Activated CD8-positive, alpha-beta memory T cell treated with anti-CD3 and anti-CD28 coated beads, Interleukin-2, amount 50 U/mL, for 24 hours (primary cell): ENCODE measurements at regions not wholly inside any gene's neighbourhood (a gene's known extent, or its start where the extent isn't known, plus 50 kb on each side); places are given as distances from the start of the nearest gene placed in this dataset.
"Not testable (repeated sequence)": the region's sequence is repeated elsewhere in the genome, so short reads cannot be mapped to it uniquely, and the experiment has no call there.

Experiments
- DNase-seq: peaks from one replicate; pipeline ENCODE4 v3.0.0-alpha.2; 2020; ENCODE audit errors: extremely low read depth

DNA sequence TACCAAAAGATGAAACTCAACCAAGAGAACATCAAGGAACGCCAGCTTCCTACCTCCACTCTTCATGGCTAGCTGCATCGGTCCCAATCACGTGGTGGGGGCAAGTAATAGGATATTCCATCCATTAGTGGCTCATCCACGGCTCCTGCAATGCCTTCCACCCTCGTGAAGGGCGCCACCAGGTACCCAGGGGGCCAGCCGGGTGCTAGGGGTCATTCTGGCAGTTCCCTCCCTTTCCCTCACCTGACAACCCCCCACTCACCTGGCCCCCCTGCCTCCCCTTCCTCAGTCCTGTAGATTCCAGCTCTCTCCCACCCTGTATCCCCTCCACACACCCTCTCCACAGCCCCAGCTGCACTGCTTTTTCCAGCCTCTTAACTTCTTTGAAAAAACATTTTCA lies 161.9 kb downstream of the URI1 start:
- DNase-seq: no peak

DNA sequence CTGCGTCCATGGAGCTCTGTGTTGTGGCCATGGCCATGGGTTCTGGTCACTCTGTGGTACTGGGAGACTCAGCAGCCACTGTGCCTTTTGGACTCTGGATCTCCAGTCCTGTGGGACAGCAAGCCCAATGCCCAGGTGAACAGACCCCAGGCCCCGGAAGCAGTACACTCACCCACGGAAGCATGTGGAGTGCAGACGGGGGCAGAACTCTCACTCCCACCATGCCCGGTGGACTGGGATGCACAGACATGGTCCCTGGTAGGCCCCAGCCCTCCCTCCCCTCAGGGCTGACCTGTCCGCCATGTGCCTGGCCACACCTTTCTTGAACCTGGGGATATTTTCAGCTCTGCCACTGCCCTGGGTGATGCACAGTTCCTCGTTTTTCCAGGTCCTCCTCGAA lies 163.3 kb downstream of the URI1 start:
- DNase-seq: no peak

DNA sequence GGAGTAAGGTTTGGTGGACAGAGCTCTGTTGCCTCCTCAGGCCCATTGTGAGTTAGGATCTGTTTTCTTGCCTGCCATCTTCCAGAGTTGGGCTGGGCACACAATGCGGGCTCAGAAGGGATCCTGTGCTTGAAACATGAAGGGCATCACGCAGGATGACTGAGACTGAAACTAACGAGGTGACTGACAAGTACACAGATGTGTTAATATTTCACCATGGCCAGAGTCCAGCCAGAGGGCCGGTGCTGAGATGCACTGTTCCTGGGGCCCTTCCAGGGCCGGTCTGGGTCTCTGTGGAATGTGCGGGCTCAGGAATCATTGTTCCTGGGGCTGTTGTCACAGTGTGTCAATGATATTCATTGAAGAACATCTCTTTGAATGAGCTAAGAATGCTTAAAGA lies 163.7 kb downstream of the URI1 start:
- DNase-seq: no peak

DNA sequence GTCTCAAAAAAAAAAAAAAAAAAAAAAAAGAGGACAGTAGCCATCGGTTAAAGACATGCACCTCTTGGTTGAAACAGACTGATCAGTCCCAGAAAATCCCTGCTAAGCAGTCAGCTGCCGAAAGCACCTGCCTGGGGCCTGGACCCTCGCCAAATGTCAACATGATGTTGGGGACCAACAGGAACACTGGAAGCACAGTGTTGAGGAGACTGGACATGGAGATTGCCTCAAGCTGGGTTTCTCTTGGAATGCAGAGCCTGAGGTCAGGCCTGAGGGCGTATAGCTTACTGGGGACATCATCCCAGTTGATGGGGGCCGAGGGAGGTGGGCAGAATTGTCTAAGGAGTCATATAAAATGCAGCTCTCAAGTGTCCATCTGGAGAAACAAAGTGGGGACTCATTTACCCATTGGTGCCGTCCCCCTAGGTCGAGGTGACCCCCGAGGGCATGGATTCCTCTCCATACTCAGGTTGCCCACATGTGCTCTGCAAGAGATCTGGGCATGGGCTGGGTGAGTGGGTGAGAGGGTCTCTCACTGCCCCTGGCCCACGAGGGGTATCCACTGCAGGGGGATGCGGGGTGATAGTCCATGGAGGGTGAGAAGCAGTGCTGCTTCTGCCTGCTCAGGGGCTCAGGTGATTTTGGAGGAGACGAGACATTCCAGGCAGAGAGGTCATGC lies 164.5 kb downstream of the URI1 start:
- no peak for DNase-seq

DNA sequence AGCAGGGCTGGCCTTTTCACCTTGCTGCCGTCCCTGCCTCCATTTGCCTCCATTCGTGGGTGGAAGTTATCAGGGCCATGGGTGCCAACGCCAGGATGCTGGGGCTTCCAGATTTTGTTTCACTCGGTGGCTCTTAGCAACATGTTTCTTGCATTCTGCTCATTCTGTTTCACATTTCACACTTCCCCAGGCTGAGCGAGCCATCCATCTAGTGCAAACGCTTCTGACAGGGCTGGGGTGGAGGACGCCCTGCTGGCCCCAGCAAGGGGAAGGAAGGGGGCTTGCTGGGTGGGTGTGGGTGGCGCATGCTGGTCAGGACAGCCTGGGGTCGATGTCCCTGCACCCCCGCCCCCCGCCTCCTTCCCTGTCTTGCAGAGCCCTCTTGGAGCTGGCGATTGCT lies 165.2 kb downstream of the URI1 start:
- DNase-seq: no peak

DNA sequence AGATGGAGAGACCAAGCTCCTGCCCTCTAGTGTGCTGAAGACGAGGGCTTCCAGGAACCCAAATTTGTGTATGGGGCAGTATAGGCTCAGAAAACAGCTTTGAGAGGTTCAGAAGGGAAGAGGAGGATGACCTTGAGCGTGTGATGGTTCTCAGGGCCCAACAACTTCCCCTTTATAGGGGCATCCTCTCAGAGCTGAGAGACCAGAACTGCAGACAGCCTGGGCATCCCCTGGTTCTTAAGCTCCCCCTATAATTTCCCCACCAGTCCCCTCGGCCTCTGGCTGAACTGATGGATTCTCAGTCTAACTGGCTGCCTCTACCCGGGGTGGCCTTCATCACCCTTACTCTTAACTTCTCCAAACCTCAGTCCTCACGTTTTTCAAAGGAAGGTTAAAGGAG lies 167.5 kb downstream of the URI1 start:
- no peak for DNase-seq

DNA sequence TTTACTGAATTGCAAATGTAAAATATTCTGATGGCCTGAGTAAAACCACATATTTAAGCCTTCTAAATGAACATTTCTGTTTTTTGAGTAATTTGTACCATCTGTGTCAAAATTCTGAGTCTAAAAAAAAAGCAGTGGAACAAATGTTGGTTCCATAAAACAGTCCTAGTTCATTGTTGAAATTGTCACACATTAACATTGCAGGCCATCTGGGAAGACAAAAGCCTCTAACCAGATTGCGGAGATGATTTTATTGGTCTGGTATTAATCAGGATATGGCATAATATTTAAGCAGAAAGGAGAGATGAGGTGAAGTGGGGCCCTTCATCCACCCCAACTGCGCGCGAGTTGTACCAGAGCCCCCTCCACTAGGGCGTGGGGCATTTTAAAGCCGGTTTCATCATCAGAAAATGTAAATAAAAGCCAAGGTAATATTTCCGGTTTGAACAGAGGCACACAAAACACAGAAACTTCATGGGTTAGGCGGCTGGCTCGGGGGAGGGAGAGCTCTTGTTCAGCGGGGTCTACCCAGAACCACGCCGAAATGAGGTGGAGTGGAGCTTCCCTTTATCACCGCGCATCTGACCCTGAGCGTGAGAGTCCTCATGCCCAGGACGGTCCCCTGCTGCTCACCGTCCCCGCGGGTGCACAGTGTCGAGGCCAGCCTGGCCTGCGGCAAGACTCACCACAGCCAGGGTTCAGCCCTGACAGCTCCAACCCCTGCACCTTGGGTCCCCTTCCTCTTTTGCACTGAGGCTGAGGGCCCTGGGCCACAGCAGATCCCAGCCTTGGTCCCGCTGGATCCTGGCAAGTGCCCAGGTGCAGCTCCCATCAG lies 169.2 kb downstream of the URI1 start:
- no peak for DNase-seq

DNA sequence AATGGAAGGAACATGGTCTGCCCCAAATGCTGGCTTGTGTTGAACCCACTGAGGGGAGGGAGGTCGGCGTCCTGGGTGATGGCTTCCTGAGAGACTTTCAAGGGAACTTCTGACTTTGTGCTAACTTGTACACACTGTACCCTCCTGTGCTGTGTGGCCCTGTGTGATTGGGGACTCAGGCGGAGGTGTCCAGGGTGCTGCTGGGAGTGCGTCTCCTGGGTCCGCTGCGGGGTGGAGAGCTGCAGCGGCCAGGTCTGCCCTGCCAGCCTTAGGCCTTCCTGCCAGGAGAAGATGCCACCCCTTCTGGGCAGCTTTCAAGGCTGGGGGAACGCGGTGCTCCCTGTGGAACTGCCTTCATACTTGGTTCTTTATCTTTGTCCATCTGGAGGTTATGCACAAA lies 170.1 kb downstream of the URI1 start:
- no peak for DNase-seq

DNA sequence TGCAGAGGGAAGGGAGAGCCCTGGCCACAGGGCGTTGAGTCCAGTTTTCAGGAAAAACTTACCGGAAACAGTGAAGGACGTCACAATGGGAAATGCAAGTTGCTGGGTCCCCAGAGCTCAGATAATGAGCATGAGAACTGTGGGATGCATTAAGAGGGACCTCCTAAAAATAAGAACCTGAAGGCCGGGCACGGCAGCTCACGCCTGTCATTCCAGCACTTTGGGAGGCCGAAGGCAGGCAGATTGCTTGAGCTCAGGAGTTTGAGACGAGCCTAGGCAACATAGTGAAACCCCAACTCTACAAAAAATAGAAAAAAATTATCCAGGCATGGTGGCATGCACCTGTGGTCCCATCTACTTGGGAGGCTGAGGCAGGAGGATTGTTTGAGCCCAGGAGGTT lies 170.6 kb downstream of the URI1 start:
- DNase-seq: no peak

DNA sequence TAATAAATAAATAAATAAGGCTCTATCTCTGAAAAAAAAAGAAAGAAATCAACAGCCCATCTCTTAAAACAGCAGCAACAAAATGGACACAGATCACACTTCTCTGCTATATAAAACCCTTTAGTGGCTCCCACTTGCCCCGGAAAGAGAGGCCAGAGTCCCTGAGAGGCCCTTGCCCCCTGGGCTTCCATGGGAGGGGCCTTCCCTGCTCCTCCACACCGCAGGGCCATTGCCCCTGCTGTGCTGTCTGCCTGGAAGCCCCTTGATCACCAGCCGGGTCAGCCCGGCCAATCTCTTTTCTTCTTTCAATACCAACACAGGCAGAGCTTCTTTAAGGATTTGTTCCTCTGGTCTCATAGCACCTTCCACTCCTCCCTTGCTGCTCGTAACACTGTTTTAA lies 171.1 kb downstream of the URI1 start:
- no peak for DNase-seq

DNA sequence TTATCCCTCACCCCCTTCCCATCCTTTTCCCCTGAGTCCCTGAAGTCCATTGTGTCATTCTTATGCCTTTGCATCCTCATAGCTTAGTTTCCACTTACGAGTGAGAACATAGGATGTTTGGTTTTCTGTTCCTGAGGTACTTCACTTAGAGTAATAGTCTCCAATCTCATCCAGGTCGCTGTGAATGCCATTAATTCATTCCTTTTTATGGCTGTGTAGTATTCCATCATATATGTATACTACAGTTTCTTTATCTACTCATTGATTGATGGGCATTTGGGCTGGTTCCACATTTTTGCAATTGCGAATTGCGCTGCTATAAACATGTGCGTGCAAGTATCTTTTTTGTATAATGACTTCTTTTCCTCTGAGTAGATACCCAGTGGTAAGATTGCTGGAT lies 172.1 kb downstream of the URI1 start:
- DNase-seq: not testable (repeated sequence)

DNA sequence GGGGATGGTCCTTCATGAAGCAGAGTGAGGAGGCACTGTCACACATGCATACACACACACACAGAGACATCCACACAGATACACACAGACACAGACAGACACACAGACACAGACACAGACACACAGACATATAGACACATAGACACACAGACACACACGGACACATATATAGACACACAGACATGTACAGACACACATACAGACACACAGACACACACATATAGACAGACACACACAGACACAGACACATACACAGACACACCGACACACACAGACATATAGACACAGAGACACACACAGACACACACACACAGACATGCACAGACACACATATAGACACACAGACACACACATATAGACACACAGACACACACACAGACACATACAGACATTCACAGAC lies 173.9 kb downstream of the URI1 start:
- DNase-seq: no peak

DNA sequence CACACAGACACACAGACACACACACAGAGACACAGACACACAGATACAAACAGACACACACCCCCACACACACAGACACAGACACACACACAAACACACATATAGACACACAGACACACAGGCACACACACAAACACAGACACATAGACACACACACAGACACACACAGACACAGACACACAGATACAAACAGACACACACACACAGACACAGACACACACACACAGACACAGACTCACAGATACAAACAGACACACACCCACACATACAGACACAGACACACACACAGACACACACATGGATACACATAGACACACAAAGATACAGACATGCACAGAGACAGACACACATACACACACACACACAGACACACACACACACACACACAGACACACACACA lies 174.5 kb downstream of the URI1 start:
- no peak for DNase-seq

DNA sequence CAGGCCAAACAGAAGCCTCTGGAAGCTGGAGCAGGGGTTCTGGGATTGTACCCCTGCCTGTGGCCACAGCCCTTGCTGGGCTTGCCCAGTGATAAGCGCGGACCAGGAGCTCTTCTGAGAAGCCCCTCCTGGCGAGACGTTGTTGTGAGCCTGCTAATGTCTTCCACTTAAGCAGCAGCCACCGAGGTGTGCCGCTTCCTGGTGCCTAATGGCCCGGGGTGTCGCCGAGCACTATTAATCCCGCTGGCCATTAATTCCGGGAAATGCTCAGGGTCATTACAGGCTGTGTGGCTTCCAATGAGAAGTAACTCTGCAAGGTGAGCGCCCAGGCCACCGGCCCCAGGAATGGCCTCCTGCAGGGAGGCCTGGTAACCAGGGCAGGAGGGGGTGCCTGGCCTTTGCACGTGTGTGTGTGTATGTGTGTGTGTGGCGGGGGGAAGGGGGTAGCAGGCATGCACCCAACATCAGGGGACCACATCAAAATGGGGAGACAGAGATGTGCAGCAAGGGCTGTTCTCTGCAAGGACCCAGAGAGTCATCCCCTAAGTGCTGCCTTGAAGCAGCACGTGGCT lies 175.0 kb downstream of the URI1 start:
- no peak for DNase-seq

DNA sequence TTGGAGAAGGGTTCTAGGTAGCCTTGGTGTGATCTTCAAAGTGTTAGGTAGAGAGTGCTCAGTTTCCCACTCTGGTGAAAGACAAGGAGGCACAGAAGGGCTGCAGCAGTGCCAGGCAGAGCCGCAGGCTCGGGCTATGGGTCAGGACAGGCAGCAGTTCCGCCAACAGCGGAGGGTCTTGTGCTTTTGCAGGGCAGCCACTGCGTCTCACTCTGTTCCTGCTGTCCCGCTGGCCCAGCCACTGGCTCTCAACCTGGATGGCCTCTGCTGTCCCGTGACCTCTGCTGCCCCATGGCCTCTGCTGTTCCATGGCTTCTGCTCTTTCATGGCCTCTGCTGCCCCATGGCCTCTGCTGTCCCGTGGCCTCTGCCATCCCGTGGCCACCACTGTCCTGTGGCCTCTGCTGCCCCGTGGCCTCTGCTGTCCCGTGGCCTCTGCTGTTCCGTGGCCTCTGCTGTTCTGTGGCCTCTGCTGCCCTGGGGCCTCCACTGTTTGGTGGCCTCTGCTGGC lies 175.7 kb downstream of the URI1 start:
- no peak for DNase-seq

DNA sequence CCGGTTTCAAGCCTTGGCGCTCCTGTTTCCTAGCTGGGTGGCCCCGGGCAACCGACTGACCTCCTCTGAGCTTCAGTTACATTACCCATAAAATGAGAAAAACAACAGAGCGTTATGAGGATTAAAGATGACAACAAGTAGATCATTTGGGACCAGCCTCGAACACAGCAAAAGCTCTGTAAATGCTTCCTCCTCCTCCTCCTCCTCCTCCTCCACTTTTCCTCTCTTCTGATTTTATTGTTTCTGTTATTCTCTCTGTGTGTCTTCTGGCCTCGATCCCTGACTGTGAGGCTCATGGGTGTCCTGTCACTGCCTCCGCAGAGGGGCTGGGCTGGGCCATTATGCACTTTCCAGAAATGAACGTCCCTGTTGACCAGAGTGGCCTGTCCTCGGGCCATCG lies 176.2 kb downstream of the URI1 start:
- no peak for DNase-seq

DNA sequence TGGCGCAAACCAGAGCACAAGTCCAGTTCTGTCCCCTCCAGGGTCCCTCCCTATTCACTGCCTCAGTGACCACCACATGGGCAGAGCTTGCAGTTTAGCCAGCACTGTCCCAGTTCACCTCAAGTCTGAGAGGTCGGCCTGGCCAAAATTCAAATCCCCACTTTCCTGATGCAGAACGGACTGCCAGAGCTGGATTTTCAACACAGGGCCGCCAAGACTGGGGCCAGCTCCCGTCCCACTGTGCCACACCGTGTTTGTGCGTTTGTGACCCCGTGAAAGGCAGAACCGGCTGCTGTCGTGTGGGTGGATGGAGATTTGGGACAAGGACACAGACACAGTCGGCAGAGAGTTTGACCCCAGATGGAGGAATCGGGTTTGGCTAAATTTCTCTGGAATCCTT lies 176.7 kb downstream of the URI1 start:
- DNase-seq: no peak

DNA sequence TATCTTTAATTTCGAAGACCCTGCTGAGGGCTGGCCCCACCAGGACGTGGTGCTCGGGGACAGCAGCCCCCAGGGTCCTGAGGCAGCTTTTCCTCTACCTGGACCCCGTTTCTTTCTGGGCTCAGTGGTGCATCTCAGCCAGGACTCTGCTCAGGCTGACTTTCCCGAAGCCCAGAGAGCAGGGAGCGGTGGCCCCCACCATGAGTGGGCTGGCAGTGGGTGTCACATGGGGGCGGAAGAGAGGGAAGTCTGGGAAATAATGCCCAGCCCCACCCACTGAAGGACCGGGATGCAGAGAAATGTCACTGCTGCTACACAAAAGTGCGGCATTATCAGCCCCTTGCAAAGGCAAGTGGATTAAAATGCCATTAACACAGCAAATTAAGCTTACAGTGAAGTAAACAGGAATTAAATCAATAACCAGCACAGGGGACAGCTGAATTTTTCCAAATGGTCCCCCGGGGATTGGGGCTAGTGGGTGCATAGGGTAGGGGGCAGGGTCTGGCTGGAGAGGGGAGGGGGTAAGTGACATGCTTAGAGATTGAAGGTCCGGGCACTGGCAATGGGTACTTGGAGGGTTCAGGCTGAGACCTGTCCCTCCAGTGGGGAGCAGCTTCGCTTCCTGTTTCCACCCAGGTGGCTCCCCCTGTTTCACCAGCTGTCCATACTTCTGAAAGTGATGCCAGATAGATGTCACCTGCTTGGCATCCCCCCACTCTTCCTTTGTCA lies 177.3 kb downstream of the URI1 start:
- DNase-seq: no peak

DNA sequence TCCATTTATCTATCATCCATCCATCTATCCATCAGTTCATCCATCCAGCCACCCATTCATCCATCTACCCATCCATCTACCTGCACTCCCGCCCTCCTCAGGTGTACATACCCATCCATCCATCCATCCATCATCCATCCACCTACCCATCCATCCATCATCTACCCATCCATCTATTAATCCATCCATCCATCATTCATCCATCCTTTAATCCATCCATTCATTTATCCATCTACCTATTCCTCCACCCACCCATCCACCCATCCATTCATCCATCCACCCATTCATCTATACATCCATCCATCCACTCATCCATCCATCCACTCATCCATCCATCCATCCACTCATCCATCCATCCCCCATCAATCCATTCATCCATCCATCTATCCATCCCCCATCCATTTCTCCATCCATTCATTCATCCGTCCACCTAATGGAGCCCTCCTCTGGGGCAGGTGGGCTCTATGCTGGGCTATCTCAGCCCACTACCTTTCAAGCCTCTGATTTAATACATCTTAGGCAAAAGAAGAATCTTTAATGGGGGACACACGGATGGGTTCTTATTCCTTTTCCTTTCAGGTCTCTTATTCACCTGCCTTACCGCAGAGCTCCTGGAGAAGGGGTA lies 178.9 kb downstream of the URI1 start:
- no peak for DNase-seq

DNA sequence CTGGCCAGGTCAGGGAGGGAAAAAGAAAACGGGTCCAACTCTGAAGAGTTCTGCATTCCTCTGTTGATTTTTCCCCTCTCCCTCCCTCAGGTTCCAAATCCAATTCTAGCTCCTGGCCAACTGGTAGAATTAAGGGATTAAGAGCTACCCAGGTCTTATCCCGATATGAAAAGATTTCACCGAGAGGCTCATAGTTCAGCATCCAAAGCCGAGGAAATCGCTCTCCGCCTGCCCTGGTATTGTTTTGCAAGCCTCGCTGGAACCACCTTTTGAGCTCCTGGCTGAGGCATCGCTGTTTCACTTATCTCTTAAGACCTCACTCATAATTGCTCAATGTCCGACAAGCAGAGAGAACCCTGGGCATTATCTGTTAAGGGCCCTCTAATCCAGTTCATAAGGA lies 180.4 kb downstream of the URI1 start:
- DNase-seq: no peak

DNA sequence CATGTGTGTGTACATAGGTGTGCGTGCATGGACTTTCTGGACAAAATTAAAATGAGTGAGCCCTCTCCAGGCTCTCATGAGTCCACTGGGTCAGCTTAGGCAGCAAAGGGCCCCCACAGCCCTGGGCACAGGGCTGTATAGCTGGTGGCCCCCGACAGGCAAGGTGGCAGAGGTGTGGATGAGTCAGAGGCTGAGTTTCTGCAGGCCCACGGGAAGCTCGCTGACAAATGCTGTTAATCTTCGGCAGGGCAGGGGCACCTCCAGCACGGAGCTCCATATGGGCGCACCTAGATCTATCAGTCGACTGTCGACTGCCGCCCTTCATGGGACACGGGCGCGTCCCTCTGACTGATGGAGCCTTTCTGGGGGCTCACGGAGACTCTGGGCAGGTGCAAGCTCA lies 181.1 kb downstream of the URI1 start:
- no peak for DNase-seq

DNA sequence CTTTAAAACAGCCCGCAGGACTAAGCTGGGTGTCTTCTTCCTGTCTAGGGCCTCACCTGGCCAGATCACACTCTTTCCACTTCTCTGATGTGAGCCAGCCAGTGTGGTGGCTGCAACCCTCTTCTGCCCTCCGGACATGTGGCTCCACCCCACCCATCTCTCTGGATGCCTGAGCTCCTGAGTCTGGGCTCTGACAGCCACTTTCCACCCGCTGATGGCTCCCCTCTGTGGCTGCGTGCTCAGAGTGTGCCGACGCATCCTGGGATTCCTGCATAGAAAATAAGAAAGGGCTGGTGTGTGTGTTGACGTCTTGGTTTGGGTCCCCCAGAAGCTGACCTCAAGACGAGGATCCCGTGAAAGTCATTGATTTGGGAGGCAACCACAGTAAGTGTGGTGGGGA lies 181.6 kb downstream of the URI1 start:
- DNase-seq: no peak
